H9 (cell line): ENCODE measurements at regions not wholly inside any gene's neighbourhood (a gene's known extent, or its start where the extent isn't known, plus 50 kb on each side); places are given as distances from the start of the nearest gene placed in this dataset.
"Not testable (repeated sequence)": the region's sequence is repeated elsewhere in the genome, so short reads cannot be mapped to it uniquely, and the experiment has no call there.

Experiments used
- DNase-seq: peaks from one replicate; pipeline ENCODE4 v3.0.0-alpha.2; 2017
- H2AFZ ChIP-seq: one replicate; pipeline ENCODE4 v1.6.1; 2013; ENCODE audit warnings: mild to moderate bottlenecking, low read length, control low read depth, moderate library complexity
- H2AK5ac ChIP-seq: 2 replicates; pipeline ENCODE4 v1.6.1; 2013; ENCODE audit warnings: low read length, control low read depth, mixed read lengths; ENCODE audit not compliant: insufficient read length
- H2BK120ac ChIP-seq: one replicate; pipeline ENCODE4 v1.6.1; 2013; ENCODE audit warnings: low read depth, mild to moderate bottlenecking, low read length, control low read depth, inconsistent platforms; ENCODE audit not compliant: poor library complexity, severe bottlenecking
- H2BK12ac ChIP-seq: 2 replicates; pipeline ENCODE4 v1.6.1; 2013; ENCODE audit warnings: low read length, control low read depth, mixed read lengths, low read depth; ENCODE audit not compliant: insufficient read length
- H2BK15ac ChIP-seq: 2 replicates; pipeline ENCODE4 v1.6.1; 2013; ENCODE audit warnings: low read depth, low read length, control low read depth
- H2BK20ac ChIP-seq: one replicate; pipeline ENCODE4 v1.6.1; 2013; ENCODE audit warnings: low read depth, mild to moderate bottlenecking, low read length, control low read depth, inconsistent platforms; ENCODE audit not compliant: poor library complexity, severe bottlenecking
- H2BK5ac ChIP-seq: 2 replicates; pipeline ENCODE4 v1.6.1; 2013; ENCODE audit warnings: low read length, control low read depth, mixed read lengths; ENCODE audit not compliant: insufficient read length
- H3K14ac ChIP-seq: 2 replicates; pipeline ENCODE4 v1.6.1; 2013; ENCODE audit warnings: low read length, control low read depth; ENCODE audit not compliant: insufficient read depth
- H3K18ac ChIP-seq: 2 replicates; pipeline ENCODE4 v1.6.1; 2013; ENCODE audit warnings: low read depth, mild to moderate bottlenecking, mixed read lengths, low read length, control low read depth; ENCODE audit not compliant: insufficient read length
- H3K23ac ChIP-seq: 2 replicates; pipeline ENCODE4 v1.6.1; 2013; ENCODE audit warnings: low read length, control low read depth, mixed read lengths, low read depth; ENCODE audit not compliant: insufficient read length
- H3K23me2 ChIP-seq: 2 replicates; pipeline ENCODE4 v1.6.1; 2013; ENCODE audit warnings: low read depth, mild to moderate bottlenecking, mixed read lengths, low read length, control low read depth; ENCODE audit not compliant: insufficient read length, poor library complexity, severe bottlenecking
- H3K27ac ChIP-seq: 2 replicates; pipeline ENCODE4 v1.5.1; 2013; ENCODE audit warnings: low read length, control low read depth, mixed read lengths, low read depth; ENCODE audit not compliant: insufficient read length
- H3K27me3 ChIP-seq: 2 replicates; pipeline ENCODE4 v1.6.1; 2013; ENCODE audit warnings: low read length, control low read depth, inconsistent platforms; ENCODE audit not compliant: insufficient read depth
- H3K4ac ChIP-seq: 2 replicates; pipeline ENCODE4 v1.6.1; 2013; ENCODE audit warnings: low read depth, mild to moderate bottlenecking, control low read depth, inconsistent platforms, low read length, moderate library complexity
- H3K4me1 ChIP-seq: 2 replicates; pipeline ENCODE4 v1.6.1; 2013; ENCODE audit warnings: low read length, control low read depth, inconsistent platforms; ENCODE audit not compliant: insufficient read depth
- H3K4me2 ChIP-seq: 2 replicates; pipeline ENCODE4 v1.6.1; 2013; ENCODE audit warnings: low read length, control low read depth, mixed read lengths; ENCODE audit not compliant: insufficient read length, insufficient read depth
- H3K56ac ChIP-seq: 2 replicates; pipeline ENCODE4 v1.6.1; 2013; ENCODE audit warnings: low read depth, mild to moderate bottlenecking, mixed read lengths, low read length, control low read depth; ENCODE audit not compliant: insufficient read length
- H3K79me1 ChIP-seq: 2 replicates; pipeline ENCODE4 v1.6.1; 2013; ENCODE audit warnings: low read depth, mild to moderate bottlenecking, moderate library complexity, low read length, control low read depth, inconsistent platforms; ENCODE audit not compliant: insufficient read depth, poor library complexity, severe bottlenecking
- H3K79me2 ChIP-seq: 2 replicates; pipeline ENCODE4 v1.6.1; 2013; ENCODE audit warnings: low read length, control low read depth, inconsistent platforms; ENCODE audit not compliant: insufficient read depth
- H3K9ac ChIP-seq: 2 replicates; pipeline ENCODE4 v1.6.1; 2013; ENCODE audit warnings: low read length, control low read depth, mixed read lengths; ENCODE audit not compliant: insufficient read length; ENCODE audit errors: extremely low read depth
- H3K9me3 ChIP-seq: one replicate; pipeline ENCODE4 v1.6.1; 2013; ENCODE audit warnings: low read depth, low read length, inconsistent platforms; ENCODE audit not compliant: control insufficient read depth
- H3T11ph ChIP-seq: one replicate; pipeline ENCODE4 v1.6.1; 2013; ENCODE audit warnings: mild to moderate bottlenecking, low read length, control low read depth, inconsistent platforms
- H4K20me1 ChIP-seq: one replicate; pipeline ENCODE4 v1.6.1; 2013; ENCODE audit not compliant: control insufficient read depth, insufficient read length, insufficient read depth
- H4K5ac ChIP-seq: 2 replicates; pipeline ENCODE4 v1.6.1; 2013; ENCODE audit warnings: low read depth, mild to moderate bottlenecking, mixed read lengths, low read length, control low read depth; ENCODE audit not compliant: insufficient read length
- H4K8ac ChIP-seq: replicated peaks from 2 replicates; pipeline ENCODE4 v1.6.1; 2013; ENCODE audit warnings: low read length, control low read depth, mixed read lengths, low read depth; ENCODE audit not compliant: insufficient read length
- H4K91ac ChIP-seq: 2 replicates; pipeline ENCODE4 v1.6.1; 2013; ENCODE audit warnings: low read depth, mild to moderate bottlenecking, moderate library complexity, mixed read lengths, low read length, control low read depth; ENCODE audit not compliant: insufficient read length
- H3K27ac Mint-ChIP-seq, 3 experiments: 2 replicates in 2 of 3; 3 replicates in 1 of 3; pipeline ENCODE4 v1.8.0; 2020 to 2021; ENCODE audit warnings: mixed read lengths in 3 of 3, mild to moderate bottlenecking in 1 of 3, moderate library complexity in 1 of 3
- H3K27me3 Mint-ChIP-seq: 2 replicates; pipeline ENCODE4 v1.8.0; 2021; ENCODE audit warnings: low read depth, mild to moderate bottlenecking, moderate library complexity, mixed read lengths
- H3K36me3 Mint-ChIP-seq, 3 experiments: 2 replicates in 2 of 3; 3 replicates in 1 of 3; pipeline ENCODE4 v1.8.0; 2020 to 2021; ENCODE audit warnings: low read depth in 3 of 3, mixed read lengths in 3 of 3; ENCODE audit not compliant: insufficient read depth in 1 of 3
- H3K4me1 Mint-ChIP-seq, 2 experiments: 2 replicates each; pipeline ENCODE4 v1.8.0; 2020; ENCODE audit warnings: mixed read lengths in 2 of 2
- H3K4me3 Mint-ChIP-seq, 2 experiments: 2 replicates in 1 of 2; 3 replicates in 1 of 2; pipeline ENCODE4 v1.8.0; 2020 to 2021; ENCODE audit warnings: mild to moderate bottlenecking in 2 of 2, mixed read lengths in 2 of 2, moderate library complexity in 1 of 2
- H3K9me3 Mint-ChIP-seq, 2 experiments: 2 replicates in 1 of 2; 3 replicates in 1 of 2; pipeline ENCODE4 v1.8.0; 2020; ENCODE audit warnings: mild to moderate bottlenecking in 2 of 2, mixed read lengths in 2 of 2, moderate library complexity in 1 of 2
- WGBS: extraction: QIAGEN DNeasy Blood & Tissue Kit; methylation state at CpG from one replicate; pipeline ENCODE4 v1.1.7; 2013; ENCODE audit warnings: missing lambda C conversion rate, low lambda C conversion rate, mixed read lengths; ENCODE audit not compliant: insufficient read length; ENCODE audit errors: extremely low coverage; 5-methylcytosine and 5-hydroxymethylcytosine counted together

GRCh38 chr9:64016845-64017406 is 1268.1 kb downstream of the FOXD4L5 start:
- DNase-seq, H3K27me3 Mint-ChIP-seq, H3K79me2 ChIP-seq, H3K4me1 Mint-ChIP-seq, H3K27me3 ChIP-seq, H3K27ac Mint-ChIP-seq, H4K8ac ChIP-seq, H4K91ac ChIP-seq, H2BK20ac ChIP-seq, H2BK5ac ChIP-seq, H3K56ac ChIP-seq, H3K4ac ChIP-seq, H4K20me1 ChIP-seq, H3K27ac ChIP-seq, H3K9ac ChIP-seq, H3K4me3 Mint-ChIP-seq, H3T11ph ChIP-seq, H2AK5ac ChIP-seq, H3K14ac ChIP-seq, H3K79me1 ChIP-seq, H2BK120ac ChIP-seq, H3K4me2 ChIP-seq, H2BK12ac ChIP-seq, H3K4me1 ChIP-seq, H2BK15ac ChIP-seq, H3K18ac ChIP-seq, H3K23me2 ChIP-seq, H2AFZ ChIP-seq, H4K5ac ChIP-seq, H3K23ac ChIP-seq: not testable (repeated sequence)
- H3K9me3 ChIP-seq, result peaks cover 17% of the 10 kb centered on the region
- WGBS, result no CpG with 5 or more reads among the region's 46 CpGs
- H3K36me3 Mint-ChIP-seq, result peaks cover 4 to 10% (median 8%) of the 10 kb centered on the region in 3 experiments; a peak in 5 of 7 replicates
- H3K9me3 Mint-ChIP-seq, result peaks cover 75 to 79% of the 10 kb centered on the region in 2 experiments

GRCh38 chr9:64016246-64016645 is 1268.8 kb downstream of the FOXD4L5 start:
- WGBS, result no CpG with 5 or more reads among the region's 31 CpGs
- not testable (repeated sequence) for H2BK5ac ChIP-seq, H3K18ac ChIP-seq, H3K27me3 ChIP-seq, H2AK5ac ChIP-seq, H3K56ac ChIP-seq, H2BK20ac ChIP-seq, H2BK15ac ChIP-seq, H3K79me2 ChIP-seq, H4K5ac ChIP-seq, H4K91ac ChIP-seq, H3K23me2 ChIP-seq, H3K79me1 ChIP-seq, H3K9ac ChIP-seq, H3K14ac ChIP-seq, H4K8ac ChIP-seq, H3K4me1 Mint-ChIP-seq, H3K36me3 Mint-ChIP-seq, H3K23ac ChIP-seq, H3K27ac Mint-ChIP-seq, H3K4me2 ChIP-seq, H3K27me3 Mint-ChIP-seq, H3K4ac ChIP-seq, H3T11ph ChIP-seq, H2BK120ac ChIP-seq, H2AFZ ChIP-seq, H2BK12ac ChIP-seq, H3K4me3 Mint-ChIP-seq, DNase-seq, H3K27ac ChIP-seq, H3K4me1 ChIP-seq, H4K20me1 ChIP-seq
- H3K9me3 Mint-ChIP-seq, result peaks cover 70 to 74% of the 10 kb centered on the region in 2 experiments
- peaks cover 17% of the 10 kb centered on the region for H3K9me3 ChIP-seq
